ENCODE measurements at regions not wholly inside any gene's neighbourhood (a gene's known extent, or its start where the extent isn't known, plus 50 kb on each side); places are given as distances from the start of the nearest gene placed in this dataset.

- H3K27me3 ChIP-seq (ENCODE audit: insufficient read depth, low read length), result no peaks in the 10 kb centered on the region
- no peaks in the 10 kb centered on the region for H3K79me2 ChIP-seq (ENCODE audit: insufficient read depth, low read length)
- ChIA-PET CTCF (no interaction called here), POLR2A (no interaction called here), RAD21 (ENCODE audit: low non-redundant PET in 1 of 2, low total read pairs in 2 of 2, uncharacterized antibody in 2 of 2, unreplicated experiment in 2 of 2) (no interaction called here)
- no peaks in the 10 kb centered on the region for H3K9me3 ChIP-seq (ENCODE audit: control insufficient read depth in 1 of 2, insufficient read depth in 1 of 2, low read depth in 1 of 2, low read length in 2 of 2)
- H2AFZ ChIP-seq (ENCODE audit: low read depth, low read length, poor library complexity, severe bottlenecking), result peak overlapping the region; percentile 41
- no peak overlapping the region for H3K27ac ChIP-seq (ENCODE audit: low read depth, low read length)
- TF ChIP-seq REST (IDR thresholded peaks at IDR 0.05; ENCODE audit: low read depth) (no peak), POLR2AphosphoS5 (IDR thresholded peaks at IDR 0.05; ENCODE audit: low read depth, low read length) (no peak), ZNF274 (IDR thresholded peaks at IDR 0.05; ENCODE audit: low read depth, low read length) (no peak)
- DNase-seq (ENCODE audit: low read depth, low spot score), result no peak
- no peak overlapping the region for H3K4me3 ChIP-seq (replicated peaks in 1 of 2; ENCODE audit: low read depth in 1 of 2, low read length in 2 of 2)
- H3K36me3 ChIP-seq (ENCODE audit: control insufficient read depth in 1 of 2, insufficient read depth in 2 of 2, low read length in 2 of 2), result no peaks in the 10 kb centered on the region
- no TSS peak for BruUV-seq (replicated peaks)
- peaks cover 4 to 10% of the 10 kb centered on the region in 2 experiments; a peak in 3 of 4 replicates for H3K4me1 ChIP-seq (ENCODE audit: control insufficient read depth in 1 of 2, insufficient read depth in 2 of 2, low read length in 2 of 2)
- intact Hi-C loops (cut with micrococcal nuclease), result no loop called here
- no peaks in the 10 kb centered on the region for H3K9me2 ChIP-seq (ENCODE audit: insufficient read depth)
- H4K20me1 ChIP-seq (ENCODE audit: insufficient read depth), result no peaks in the 10 kb centered on the region
- H3K9ac ChIP-seq (ENCODE audit: low read length), result no peak overlapping the region
- no peak for ATAC-seq
- no peak overlapping the region for H3K4me2 ChIP-seq (ENCODE audit: low read length)
Observed at GRCh38 chr5:96260009-96260408, 173.0 kb downstream of the PCSK1 start.

DNA sequence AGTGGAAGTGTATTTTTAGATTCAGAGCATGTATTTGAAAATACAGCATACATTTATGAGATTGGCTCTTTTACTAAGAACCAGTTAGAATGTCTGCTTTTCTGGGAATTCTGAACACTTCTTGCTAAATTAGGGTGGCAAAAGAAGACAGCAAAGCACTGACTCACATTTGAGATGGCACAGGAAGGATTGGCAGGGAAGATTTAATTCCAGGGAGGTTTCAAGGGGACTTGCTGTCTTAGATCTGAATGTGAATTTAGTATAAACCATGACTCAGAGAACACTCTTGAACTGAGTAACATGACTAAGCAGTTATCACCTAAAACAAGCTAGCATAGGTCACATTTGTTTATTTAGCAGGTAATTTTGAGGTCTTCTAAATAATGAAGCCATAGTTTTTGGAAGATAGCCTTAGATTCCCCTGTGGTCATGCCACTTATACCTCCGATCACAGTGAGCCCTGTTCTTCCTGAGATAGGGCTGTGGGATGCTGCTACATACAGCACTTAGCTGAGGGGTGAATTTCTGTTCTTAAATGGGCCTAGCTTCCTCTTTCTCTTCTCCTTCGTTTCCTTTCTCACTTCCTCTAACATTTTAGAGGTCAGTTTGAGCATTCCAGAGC is 173.8 kb downstream of the PCSK1 start:
- Histone ChIP-seq H3K4me3 (replicated peaks in 1 of 2; ENCODE audit: low read depth in 1 of 2, low read length in 2 of 2) (no peak overlapping the region), H4K20me1 (ENCODE audit: insufficient read depth) (no peaks in the 10 kb centered on the region), H3K79me2 (ENCODE audit: insufficient read depth, low read length) (no peaks in the 10 kb centered on the region), H3K9ac (ENCODE audit: low read length) (no peak overlapping the region), H2AFZ (ENCODE audit: low read depth, low read length, poor library complexity, severe bottlenecking) (peak overlapping the region; percentile 41), H3K27me3 (ENCODE audit: insufficient read depth, low read length) (no peaks in the 10 kb centered on the region), H3K4me2 (ENCODE audit: low read length) (peak overlapping the region; percentile 39), H3K4me1 (ENCODE audit: control insufficient read depth in 1 of 2, insufficient read depth in 2 of 2, low read length in 2 of 2) (peaks cover 4 to 10% of the 10 kb centered on the region in 2 experiments; a peak in 3 of 4 replicates), H3K9me2 (ENCODE audit: insufficient read depth) (no peaks in the 10 kb centered on the region), H3K27ac (ENCODE audit: low read depth, low read length) (no peak overlapping the region), H3K36me3 (ENCODE audit: control insufficient read depth in 1 of 2, insufficient read depth in 2 of 2, low read length in 2 of 2) (no peaks in the 10 kb centered on the region), H3K9me3 (ENCODE audit: control insufficient read depth in 1 of 2, insufficient read depth in 1 of 2, low read depth in 1 of 2, low read length in 2 of 2) (no peaks in the 10 kb centered on the region)
- POLR2A ChIA-PET, result no interaction called here
- intact Hi-C loops (cut with micrococcal nuclease), result no loop called here
- TF ChIP-seq EGR1 (IDR thresholded peaks at IDR 0.05; ENCODE audit: low read depth) (no peak), JUND (IDR thresholded peaks at IDR 0.05) (no peak), POLR2AphosphoS5 (IDR thresholded peaks at IDR 0.05; ENCODE audit: low read depth, low read length) (no peak), YY1 (IDR thresholded peaks at IDR 0.05; ENCODE audit: extremely low read depth, insufficient replicate concordance, low read depth, low read length) (no peak), POLR2A (IDR thresholded peaks at IDR 0.05; ENCODE audit: borderline replicate concordance, extremely low read depth, insufficient read depth, insufficient read length) (no peak), TCF7L2 (IDR thresholded peaks at IDR 0.05; ENCODE audit: borderline replicate concordance, extremely low read depth, insufficient read depth, insufficient read length) (no peak), CEBPB (IDR thresholded peaks at IDR 0.05; ENCODE audit: low read depth) (no peak), ZBTB33 (IDR thresholded peaks at IDR 0.05; ENCODE audit: extremely low read depth, insufficient replicate concordance, low read length) (no peak)
- ATAC-seq (peak; percentile 41; the same call in 1 of the 2 replicates), DNase-seq (ENCODE audit: low read depth, low spot score) (no peak)
- BruUV-seq (replicated peaks), result no TSS peak
- RAD21 ChIA-PET (ENCODE audit: low non-redundant PET in 1 of 2, low total read pairs in 2 of 2, uncharacterized antibody in 2 of 2, unreplicated experiment in 2 of 2), result no interaction called here
- CTCF ChIA-PET, result no interaction called here

All from HCT116 (cell line).